ACC112 (cell line): ENCODE measurements at regions not wholly inside any gene's neighbourhood (a gene's known extent, or its start where the extent isn't known, plus 50 kb on each side); places are given as distances from the start of the nearest gene placed in this dataset.

ENCODE experiments used
- H2AFZ ChIP-seq: fragments of 200-600 bp; sonication (generic); one replicate; pipeline ENCODE4 v1.6.0; 2017; ENCODE audit warnings: antibody characterized with exemption, low read length; ENCODE audit not compliant: unreplicated experiment
- H3K27ac ChIP-seq: fragments of 200-600 bp; sonication (generic); 2 replicates; pipeline ENCODE4 v1.5.1; 2014; ENCODE audit warnings: low read depth, mild to moderate bottlenecking, antibody characterized with exemption, low read length, moderate library complexity
- H3K27me3 ChIP-seq: fragments of 200-600 bp; sonication (generic); 2 replicates; pipeline ENCODE4 v1.6.1; 2014; ENCODE audit warnings: mild to moderate bottlenecking, antibody characterized with exemption, low read length, moderate library complexity, mixed read lengths; ENCODE audit not compliant: insufficient read depth
- H3K36me3 ChIP-seq: fragments of 200-600 bp; sonication (generic); 2 replicates; pipeline ENCODE4 v1.6.1; 2016; ENCODE audit warnings: mild to moderate bottlenecking, antibody characterized with exemption, low read length, moderate library complexity, mixed read lengths; ENCODE audit not compliant: insufficient read depth
- H3K4me1 ChIP-seq: fragments of 200-600 bp; sonication (generic); one replicate; pipeline ENCODE4 v1.6.1; 2016; ENCODE audit warnings: low read length, mixed read lengths; ENCODE audit not compliant: insufficient read depth, unreplicated experiment, control insufficient read depth
- H3K4me3 ChIP-seq: fragments of 200-600 bp; sonication (generic); 2 replicates; pipeline ENCODE4 v1.5.1; 2014; ENCODE audit warnings: mild to moderate bottlenecking, low read depth, low read length
- H3K79me2 ChIP-seq: fragments of 200-600 bp; sonication (generic); one replicate; pipeline ENCODE4 v1.6.0; 2016; ENCODE audit warnings: low read length; ENCODE audit not compliant: control insufficient read depth, unreplicated experiment, insufficient read depth

DNA sequence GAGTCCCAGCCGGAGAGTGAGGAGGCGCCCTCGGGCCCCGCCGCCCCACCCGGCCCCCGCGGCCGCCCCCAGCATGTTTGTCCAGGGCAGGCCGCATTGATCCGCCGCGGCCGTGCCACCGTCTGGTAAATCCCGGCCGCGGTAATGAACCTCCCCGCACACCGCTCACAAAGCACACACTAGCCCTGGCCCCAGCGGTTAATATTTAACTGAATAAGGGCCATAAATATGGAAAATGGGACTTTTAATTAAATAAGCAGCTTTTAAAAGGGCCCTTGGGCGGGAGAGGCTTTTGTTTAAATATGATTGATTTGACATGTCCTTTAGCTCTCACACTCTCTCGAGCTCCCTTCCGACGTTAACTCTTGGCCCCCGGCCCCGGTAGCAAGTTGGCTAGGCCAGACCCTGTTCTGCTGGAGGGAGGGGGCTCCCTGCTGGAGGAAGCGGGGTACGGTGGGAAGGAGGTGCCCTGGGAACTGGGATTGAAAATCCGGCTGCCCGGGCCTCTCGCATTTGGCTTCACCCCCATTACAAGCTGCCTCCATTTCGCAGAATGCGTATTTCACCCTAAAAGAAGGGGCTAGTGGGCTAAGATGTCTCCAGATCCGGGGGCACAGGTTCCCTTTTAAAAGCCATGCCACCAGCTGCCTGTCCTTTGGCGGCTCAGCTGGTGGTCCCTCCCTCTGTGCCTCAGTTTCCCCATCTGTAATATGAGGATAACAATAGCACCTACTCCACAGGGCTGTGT lies 199.8 kb downstream of the RBM19 start:
- Histone ChIP-seq H3K4me3 (no peak overlapping the region), H3K27ac (no peak overlapping the region), H3K79me2 (no peaks in the 10 kb centered on the region), H2AFZ (no peak overlapping the region), H3K4me1 (peaks cover 10% of the 10 kb centered on the region), H3K27me3 (peaks cover 13% of the 10 kb centered on the region), H3K36me3 (no peaks in the 10 kb centered on the region)

DNA sequence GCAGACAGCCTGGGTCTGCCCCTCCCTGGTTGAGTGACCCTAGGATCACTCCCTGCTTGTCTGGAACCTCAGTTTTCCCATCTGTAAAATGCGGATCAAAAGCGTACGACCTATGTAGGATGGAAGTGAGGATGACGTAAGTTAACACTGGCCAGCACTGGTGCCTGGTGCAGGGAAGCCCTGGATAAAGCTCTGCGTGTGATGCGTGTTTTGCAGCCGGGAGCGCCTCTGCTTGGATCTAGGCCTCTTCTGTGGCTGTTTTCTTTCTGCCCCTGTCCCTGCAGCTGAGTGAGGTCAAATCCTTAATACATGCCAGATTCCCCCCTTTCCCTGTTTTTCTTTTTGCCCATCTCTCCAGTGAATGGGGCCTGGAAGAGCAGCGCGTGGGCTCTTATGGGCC lies 201.5 kb downstream of the RBM19 start:
- Histone ChIP-seq H2AFZ (no peak overlapping the region), H3K27me3 (peaks cover 13% of the 10 kb centered on the region), H3K4me3 (no peak overlapping the region), H3K36me3 (no peaks in the 10 kb centered on the region), H3K79me2 (no peaks in the 10 kb centered on the region), H3K4me1 (peaks cover 10% of the 10 kb centered on the region), H3K27ac (no peak overlapping the region)

DNA sequence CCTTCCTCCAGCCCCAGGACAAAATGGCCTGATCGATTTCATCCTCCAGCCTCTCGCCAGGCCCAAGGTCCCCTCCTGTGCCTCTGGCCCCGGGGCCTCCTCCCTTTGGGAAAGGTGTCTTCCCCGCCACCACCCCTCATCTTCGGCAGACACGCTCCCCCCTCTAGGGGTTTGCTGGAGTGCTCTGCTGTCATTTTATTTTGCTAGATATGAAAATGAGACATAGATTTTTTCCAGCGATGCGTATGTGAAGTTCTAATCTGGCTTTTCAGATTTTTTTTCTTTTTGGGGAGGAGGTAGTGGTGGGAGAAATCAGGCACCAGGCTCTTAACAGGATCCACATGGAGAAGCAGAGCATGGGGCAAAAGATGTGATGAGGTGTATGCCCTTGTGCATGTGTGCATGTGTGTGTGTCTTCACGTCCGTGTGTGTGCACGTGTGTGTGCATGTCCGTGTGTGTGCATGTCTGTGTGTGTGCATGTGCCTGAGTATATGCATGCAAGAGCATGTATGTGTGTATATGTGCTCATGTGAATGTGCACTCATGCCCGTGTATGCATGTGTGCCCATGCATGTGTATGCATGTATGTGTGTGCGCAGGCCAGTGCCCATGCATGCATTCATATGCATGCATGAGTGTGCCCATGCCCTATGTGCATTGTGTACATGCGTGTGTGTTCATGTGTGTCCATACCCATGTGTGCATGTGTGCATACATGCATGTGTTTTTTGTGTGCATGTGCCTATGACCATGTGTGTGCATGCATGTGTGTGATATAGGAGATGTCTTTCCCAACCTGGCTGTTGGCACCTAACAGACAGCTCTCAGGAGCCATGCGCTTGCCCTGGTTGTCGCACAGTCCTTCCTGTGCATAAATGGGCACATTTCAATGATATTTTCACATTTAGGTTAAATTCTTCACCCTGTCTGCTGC lies 203.0 kb downstream of the RBM19 start:
- no peak overlapping the region for H2AFZ ChIP-seq
- no peak overlapping the region for H3K27ac ChIP-seq
- H3K4me1 ChIP-seq = peaks cover 10% of the 10 kb centered on the region

DNA sequence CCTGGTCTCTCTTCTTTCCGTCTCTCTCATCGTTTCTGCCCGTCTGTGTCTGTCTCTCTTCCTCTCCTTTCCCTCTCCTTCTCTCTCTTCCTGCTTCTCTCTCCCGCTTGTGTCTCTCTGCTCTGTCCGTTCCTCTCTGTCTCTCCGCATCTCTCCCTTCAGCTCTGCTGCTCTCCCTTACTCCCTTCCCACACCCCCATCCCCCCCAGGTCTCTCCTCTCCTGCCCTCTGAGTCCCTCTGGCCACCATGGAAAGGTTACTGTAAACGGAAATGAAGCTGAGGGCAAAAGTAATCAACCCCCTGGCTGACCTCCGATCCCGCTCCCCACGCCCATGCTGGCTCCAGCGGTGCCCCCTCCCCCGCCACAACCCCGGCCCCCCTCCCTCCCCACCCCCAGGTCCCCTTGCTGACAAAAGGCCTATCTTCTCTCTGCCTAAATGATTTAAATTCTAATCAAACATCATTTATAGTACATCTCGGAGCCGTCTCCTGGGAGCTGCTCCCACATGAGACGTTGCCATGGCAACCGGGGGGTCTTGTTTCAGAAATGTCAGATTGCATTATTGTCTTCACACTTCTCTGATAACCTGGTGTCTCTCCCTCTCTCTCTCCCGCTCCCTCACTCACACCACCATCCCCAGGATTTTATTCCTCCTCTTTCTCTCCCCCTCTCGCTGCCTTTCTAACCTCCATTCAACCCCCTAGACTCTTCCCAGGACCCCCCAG lies 203.8 kb downstream of the RBM19 start:
- Histone ChIP-seq H3K27ac (no peak overlapping the region), H2AFZ (peak overlapping the region; percentile 69)

More for the DNA sequence above, 203.0 kb downstream of the RBM19 start:
- H3K27me3 ChIP-seq = peaks cover 13% of the 10 kb centered on the region
- H3K36me3 ChIP-seq = no peaks in the 10 kb centered on the region
- no peaks in the 10 kb centered on the region for H3K79me2 ChIP-seq
- H3K4me3 ChIP-seq = no peak overlapping the region

DNA sequence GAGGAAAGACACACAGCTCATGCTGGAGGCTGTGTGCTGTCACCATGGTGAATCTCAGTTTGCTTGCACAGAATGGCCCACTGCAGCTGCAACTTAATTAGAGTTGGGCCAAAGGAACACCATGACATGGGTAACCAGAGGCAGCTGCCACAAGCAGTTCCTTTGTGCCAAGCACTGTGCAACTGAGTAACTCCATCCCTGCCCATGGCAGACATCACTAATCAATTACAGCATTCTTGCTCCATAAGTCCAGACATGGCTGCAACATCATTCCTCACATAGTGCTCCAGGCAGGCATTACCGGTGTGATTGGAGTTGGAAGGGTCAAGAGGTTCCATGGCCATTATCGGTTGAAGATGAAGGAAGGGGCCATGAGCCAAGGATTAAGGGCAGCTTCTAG lies 207.0 kb downstream of the RBM19 start:
- no peak overlapping the region for H2AFZ ChIP-seq
- H3K27me3 ChIP-seq = peaks cover 48% of the 10 kb centered on the region
- H3K4me1 ChIP-seq = no peaks in the 10 kb centered on the region
- no peaks in the 10 kb centered on the region for H3K79me2 ChIP-seq
- no peak overlapping the region for H3K27ac ChIP-seq
- no peaks in the 10 kb centered on the region for H3K36me3 ChIP-seq
- no peak overlapping the region for H3K4me3 ChIP-seq

More for the DNA sequence above, 203.8 kb downstream of the RBM19 start:
- no peak overlapping the region for H3K4me3 ChIP-seq
- peaks cover 8% of the 10 kb centered on the region for H3K4me1 ChIP-seq
- no peaks in the 10 kb centered on the region for H3K36me3 ChIP-seq
- peaks cover 17% of the 10 kb centered on the region for H3K27me3 ChIP-seq
- no peaks in the 10 kb centered on the region for H3K79me2 ChIP-seq

DNA sequence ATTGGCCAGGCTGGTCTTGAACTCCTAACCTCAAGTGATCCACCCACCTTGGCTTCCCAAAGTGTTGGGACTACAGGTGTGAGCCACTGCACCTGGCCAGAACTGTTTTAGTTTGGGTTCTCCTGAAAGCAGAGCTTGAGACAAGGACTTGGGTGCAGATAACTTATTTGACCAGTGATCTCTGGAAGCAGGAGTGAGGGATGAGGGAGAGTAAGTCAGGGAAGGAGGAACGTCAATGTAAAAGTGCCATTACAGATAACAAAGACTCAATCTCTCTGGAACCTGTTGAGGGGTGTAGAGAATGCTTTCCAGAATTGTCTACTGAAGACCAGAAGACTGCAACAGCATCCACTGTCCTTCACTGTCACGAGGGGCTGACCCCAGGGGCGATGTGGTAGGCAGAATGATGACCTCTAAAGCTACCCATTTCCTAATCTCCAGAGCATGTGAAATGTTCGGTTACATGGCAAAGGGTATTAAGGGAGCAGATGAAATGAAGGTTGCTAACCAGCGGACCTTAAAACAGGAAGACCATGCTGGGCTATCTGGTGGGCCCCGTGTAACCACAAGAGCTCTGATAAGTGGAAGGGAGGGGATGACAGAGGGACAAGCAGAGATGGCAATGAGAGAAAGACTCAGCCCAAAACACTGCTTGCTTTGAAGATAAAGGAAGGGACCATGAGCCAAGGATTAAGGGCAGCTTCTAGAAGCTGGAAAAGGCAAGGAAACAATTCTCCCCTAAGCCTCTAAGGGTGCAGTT lies 207.8 kb downstream of the RBM19 start:
- Histone ChIP-seq H3K36me3 (no peaks in the 10 kb centered on the region), H3K27ac (no peak overlapping the region), H3K4me3 (no peak overlapping the region), H3K79me2 (no peaks in the 10 kb centered on the region), H2AFZ (no peak overlapping the region), H3K4me1 (no peaks in the 10 kb centered on the region), H3K27me3 (peaks cover 54% of the 10 kb centered on the region)

DNA sequence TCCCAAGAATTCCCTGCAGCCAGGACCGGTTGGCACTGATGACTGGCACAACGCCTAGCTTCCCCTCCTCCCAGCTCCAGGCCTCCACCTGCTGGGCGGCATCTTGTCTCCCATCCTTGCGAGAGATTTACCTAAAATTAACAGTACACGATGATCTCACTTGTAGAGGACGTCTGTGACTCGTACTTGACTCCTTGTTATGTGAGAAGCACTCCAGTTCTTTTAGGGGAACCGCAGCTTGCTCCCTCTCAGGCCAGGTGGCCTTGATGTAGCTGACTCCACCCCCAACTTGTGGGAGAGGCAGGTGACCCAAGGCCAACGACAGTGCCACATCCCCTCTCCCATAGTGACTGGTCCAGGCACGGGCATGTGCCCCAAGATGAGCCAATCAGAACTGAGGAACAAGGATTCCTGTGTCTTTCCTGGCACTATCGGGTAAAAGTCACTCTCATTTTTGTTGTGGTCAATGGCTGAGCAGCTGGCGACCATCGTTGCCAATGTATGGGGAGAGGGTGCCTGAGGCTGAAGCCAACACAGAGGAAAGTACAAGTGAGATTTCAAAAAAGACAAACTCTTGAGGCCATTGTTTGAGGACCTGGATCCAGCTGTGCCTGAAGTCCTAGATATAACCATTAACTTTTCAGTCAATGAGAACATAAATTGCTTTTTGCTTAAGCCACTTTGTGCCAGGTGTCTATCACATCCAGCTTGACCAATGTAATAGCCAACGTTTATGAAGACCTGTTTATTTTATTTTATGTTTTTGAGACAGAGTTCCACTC lies 208.7 kb downstream of the RBM19 start:
- Histone ChIP-seq H3K36me3 (no peaks in the 10 kb centered on the region), H3K79me2 (no peaks in the 10 kb centered on the region), H3K27ac (no peak overlapping the region), H2AFZ (no peak overlapping the region), H3K4me1 (no peaks in the 10 kb centered on the region), H3K4me3 (no peak overlapping the region), H3K27me3 (peaks cover 58% of the 10 kb centered on the region)

DNA sequence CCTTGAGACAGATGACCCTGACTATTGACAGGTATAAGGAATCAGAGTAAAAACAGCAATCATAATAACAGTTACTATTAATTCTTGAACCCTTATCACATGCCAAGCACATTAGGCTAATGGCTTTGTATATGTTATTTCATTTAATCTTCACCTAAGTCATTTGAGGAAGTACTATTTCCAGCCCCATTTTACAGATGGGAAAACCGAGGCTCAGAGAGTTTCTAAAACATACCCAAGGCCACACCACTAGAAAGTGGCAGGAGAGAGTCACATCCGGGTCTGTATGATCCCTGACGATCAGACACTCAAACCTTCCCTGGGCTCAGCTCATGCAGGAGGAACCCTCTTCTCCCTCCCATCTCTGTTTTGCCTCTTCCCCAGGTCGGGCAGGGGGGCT lies 209.5 kb downstream of the RBM19 start:
- peaks cover 61% of the 10 kb centered on the region for H3K27me3 ChIP-seq
- H3K27ac ChIP-seq = no peak overlapping the region
- H3K36me3 ChIP-seq = no peaks in the 10 kb centered on the region
- H3K4me1 ChIP-seq = no peaks in the 10 kb centered on the region
- no peak overlapping the region for H2AFZ ChIP-seq
- H3K79me2 ChIP-seq = no peaks in the 10 kb centered on the region
- no peak overlapping the region for H3K4me3 ChIP-seq

DNA sequence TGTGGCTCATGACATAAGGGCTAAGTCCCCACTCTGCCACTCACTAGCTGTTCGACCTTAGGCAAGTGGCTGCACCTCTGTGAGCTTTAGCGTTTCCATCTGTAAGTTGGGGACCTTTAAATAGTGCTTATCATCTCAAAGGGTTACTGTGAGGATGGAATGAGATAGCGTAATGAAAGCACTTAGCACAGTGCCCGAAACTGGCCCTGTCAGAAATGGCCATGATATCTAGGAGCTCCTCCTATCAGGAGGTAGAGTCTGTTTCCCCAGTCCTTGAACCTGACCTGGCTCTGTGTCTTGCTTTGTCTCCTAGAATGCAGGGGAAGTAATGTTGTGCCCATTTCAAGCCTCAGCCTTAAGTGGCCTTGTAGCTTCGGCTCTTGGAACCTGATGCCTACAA lies 211.0 kb downstream of the RBM19 start:
- no peaks in the 10 kb centered on the region for H3K4me1 ChIP-seq
- no peaks in the 10 kb centered on the region for H3K79me2 ChIP-seq
- H3K36me3 ChIP-seq = no peaks in the 10 kb centered on the region
- H3K4me3 ChIP-seq = no peak overlapping the region
- no peak overlapping the region for H2AFZ ChIP-seq
- H3K27ac ChIP-seq = no peak overlapping the region
- peaks cover 71% of the 10 kb centered on the region for H3K27me3 ChIP-seq
